ENCODE measurements at regions not wholly inside any gene's neighbourhood (a gene's known extent, or its start where the extent isn't known, plus 50 kb on each side); places are given as distances from the start of the nearest gene placed in this dataset.
"Not testable (repeated sequence)": the region's sequence is repeated elsewhere in the genome, so short reads cannot be mapped to it uniquely, and the experiment has no call there.

DNA sequence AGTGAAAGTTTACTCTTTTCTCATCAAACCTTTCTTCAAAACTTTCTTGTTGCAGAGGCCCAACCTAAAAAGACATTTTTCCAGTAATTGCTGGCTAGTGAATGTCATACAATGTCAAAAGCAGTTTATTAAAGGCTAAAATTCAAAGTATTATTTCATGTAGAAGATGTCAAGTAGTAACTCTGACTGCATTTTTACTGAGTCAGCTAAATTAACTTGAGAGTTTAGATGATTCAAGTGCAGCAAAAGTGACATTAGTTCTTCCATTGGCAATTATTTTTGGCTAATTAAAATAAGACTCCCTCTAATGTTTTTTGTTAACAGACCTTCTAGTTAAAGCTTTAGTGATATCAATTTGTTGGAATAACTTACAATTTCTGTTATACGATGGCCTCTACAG is 1438.5 kb downstream of the GRIK2 start:
- Histone ChIP-seq H3K36me3 (no peaks in the 10 kb centered on the region), H3K9me3 (no peaks in the 10 kb centered on the region), H3K27ac (no peak overlapping the region), H3K27me3 (no peaks in the 10 kb centered on the region), H3K4me3 (no peak overlapping the region), H3K4me1 (no peaks in the 10 kb centered on the region)
- 81 to 88% methylated on average over 1 of the region's 1 CpG for WGBS, 2 donors
- TF ChIP-seq, protein P1, sequence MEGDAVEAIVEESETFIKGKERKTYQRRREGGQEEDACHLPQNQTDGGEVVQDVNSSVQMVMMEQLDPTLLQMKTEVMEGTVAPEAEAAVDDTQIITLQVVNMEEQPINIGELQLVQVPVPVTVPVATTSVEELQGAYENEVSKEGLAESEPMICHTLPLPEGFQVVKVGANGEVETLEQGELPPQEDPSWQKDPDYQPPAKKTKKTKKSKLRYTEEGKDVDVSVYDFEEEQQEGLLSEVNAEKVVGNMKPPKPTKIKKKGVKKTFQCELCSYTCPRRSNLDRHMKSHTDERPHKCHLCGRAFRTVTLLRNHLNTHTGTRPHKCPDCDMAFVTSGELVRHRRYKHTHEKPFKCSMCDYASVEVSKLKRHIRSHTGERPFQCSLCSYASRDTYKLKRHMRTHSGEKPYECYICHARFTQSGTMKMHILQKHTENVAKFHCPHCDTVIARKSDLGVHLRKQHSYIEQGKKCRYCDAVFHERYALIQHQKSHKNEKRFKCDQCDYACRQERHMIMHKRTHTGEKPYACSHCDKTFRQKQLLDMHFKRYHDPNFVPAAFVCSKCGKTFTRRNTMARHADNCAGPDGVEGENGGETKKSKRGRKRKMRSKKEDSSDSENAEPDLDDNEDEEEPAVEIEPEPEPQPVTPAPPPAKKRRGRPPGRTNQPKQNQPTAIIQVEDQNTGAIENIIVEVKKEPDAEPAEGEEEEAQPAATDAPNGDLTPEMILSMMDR (IDR thresholded peaks at IDR 0.05), result no peak
- FAIRE-seq (no peak), ATAC-seq (no peak), DNase-seq (no peak)
- intact Hi-C loops (cut with DNase I), result no loop called here

DNA sequence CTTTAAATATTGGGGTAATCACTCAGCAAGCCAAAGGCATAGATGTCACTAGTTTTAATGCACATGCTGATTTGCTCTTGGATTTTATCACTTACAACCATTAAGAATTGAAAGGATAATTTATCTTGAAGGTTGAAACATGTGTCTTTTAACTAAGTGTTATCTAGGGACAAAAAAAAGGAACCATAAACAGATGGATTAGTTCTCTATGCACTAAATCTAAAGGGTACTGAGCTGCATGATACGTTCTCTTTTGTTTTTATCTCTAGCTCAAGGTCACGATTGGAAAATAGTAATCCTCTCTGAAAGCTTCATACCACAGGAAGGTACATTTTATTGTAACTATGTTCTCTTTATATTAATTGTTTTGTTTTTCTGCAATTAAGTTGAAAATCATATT is 1426.6 kb downstream of the GRIK2 start:
- Histone ChIP-seq H3K4me1 (no peaks in the 10 kb centered on the region), H3K4me3 (no peak overlapping the region), H3K27me3 (no peaks in the 10 kb centered on the region), H3K36me3 (no peaks in the 10 kb centered on the region), H3K9me3 (no peaks in the 10 kb centered on the region), H3K27ac (no peak overlapping the region)
- TF ChIP-seq, protein P1 (IDR thresholded peaks at IDR 0.05), result no peak
- WGBS, 2 donors, result 30 to 36% methylated on average over 2 of the region's 2 CpGs
- FAIRE-seq (no peak), ATAC-seq (no peak), DNase-seq (no peak)
- intact Hi-C loops (cut with DNase I), result no loop called here

DNA sequence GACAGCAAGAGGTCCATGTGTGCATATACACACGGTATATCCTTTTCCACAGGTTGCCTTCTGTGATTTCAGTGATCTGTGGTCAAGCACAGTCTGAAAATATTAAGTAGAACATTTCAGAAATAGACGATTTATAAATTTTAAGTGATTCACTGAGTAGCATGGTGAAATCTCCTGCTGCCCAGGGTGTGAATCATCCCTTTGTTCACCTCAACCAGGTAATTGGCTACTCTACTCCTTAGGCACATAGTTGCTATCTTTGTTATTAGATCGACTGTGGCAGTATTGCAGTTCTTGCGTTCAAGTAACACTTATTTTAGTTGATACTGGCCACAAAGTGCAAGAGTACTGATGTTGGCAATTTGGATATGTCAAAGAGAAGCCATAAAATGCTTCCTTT is 1421.7 kb downstream of the GRIK2 start:
- Histone ChIP-seq H3K4me3 (no peak overlapping the region), H3K27me3 (no peaks in the 10 kb centered on the region), H3K36me3 (no peaks in the 10 kb centered on the region), H3K27ac (no peak overlapping the region), H3K4me1 (no peaks in the 10 kb centered on the region), H3K9me3 (no peaks in the 10 kb centered on the region)
- DNase-seq (no peak), FAIRE-seq (no peak), ATAC-seq (no peak)
- TF ChIP-seq, protein P1 (IDR thresholded peaks at IDR 0.05), result no peak
- intact Hi-C loops (cut with DNase I), result no loop called here
- 55 to 76% methylated on average over 4 of the region's 4 CpGs for WGBS, 2 donors

DNA sequence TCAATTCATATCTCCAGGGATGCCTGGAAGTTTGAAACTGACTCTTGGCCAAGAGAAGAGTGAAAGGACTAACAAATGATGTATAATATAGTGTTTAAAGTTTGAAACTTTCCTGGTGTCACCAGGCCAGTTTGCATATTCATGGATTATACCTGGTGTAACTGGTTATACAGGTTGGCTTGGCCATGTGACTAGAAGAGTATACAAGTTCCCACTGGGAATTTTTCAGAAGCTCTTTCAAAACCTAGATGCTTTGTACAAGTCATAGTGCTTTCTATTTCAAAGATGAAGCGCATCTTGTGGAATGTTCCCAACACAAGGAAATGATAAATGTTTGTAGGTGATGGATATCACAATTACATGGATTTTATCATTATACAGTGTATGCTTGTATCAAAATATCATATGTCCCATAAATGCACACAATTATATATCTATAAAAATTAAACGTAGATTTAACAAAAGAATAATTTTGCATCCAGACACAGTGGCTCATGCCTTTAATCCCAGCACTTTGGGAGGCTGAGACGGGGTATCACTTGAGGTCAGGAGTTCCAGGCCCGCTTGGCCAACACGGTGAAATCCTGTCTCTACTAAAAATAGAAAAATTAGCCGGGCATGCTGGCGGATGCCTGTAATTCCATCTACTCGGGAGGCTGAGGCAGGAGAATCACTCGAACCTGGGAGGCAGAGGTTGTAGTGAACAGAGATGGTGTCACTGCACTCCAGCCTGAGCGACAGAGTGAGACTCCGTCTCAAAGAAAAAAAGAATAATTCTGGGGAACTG is 1420.2 kb downstream of the GRIK2 start:
- H3K36me3 ChIP-seq, result no peaks in the 10 kb centered on the region
- no peak for FAIRE-seq
- no peak for DNase-seq
- TF ChIP-seq, protein P1 (IDR thresholded peaks at IDR 0.05), result no peak
- no peak for ATAC-seq
- 74 to 84% methylated on average over 11 of the region's 11 CpGs for WGBS, 2 donors
- H3K4me3 ChIP-seq, result no peak overlapping the region
- H3K27ac ChIP-seq, result no peak overlapping the region
- no peaks in the 10 kb centered on the region for H3K27me3 ChIP-seq
- no peaks in the 10 kb centered on the region for H3K9me3 ChIP-seq
- no peaks in the 10 kb centered on the region for H3K4me1 ChIP-seq
- intact Hi-C loops (cut with DNase I), result no loop called here

DNA sequence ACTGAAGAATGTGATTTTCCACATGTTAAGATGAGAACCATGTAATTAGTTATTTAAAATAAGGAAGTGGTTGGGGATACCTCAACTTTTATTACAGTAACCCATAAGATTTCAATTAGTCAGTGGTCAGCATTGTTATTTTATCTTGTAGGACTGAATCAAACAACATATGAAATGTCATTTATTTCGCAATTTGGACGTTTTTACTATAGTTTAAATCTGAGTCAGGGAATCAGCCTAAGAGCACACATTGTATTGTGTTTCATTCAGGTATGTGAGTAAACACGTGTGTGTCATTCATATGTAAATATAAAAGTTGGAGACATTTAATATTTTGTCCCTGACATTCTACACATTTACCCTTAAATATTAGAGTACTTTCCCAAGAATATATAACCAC is 1418.7 kb downstream of the GRIK2 start:
- no peak for DNase-seq
- no peak for FAIRE-seq
- TF ChIP-seq, protein P1 (IDR thresholded peaks at IDR 0.05), result no peak
- intact Hi-C loops (cut with DNase I), result no loop called here
- no peak overlapping the region for H3K4me3 ChIP-seq
- no peak for ATAC-seq
- H3K27me3 ChIP-seq, result no peaks in the 10 kb centered on the region
- WGBS, 2 donors, result 36 to 51% methylated on average over 3 of the region's 3 CpGs
- H3K9me3 ChIP-seq, result no peaks in the 10 kb centered on the region
- no peaks in the 10 kb centered on the region for H3K36me3 ChIP-seq
- H3K27ac ChIP-seq, result no peak overlapping the region
- H3K4me1 ChIP-seq, result no peaks in the 10 kb centered on the region

DNA sequence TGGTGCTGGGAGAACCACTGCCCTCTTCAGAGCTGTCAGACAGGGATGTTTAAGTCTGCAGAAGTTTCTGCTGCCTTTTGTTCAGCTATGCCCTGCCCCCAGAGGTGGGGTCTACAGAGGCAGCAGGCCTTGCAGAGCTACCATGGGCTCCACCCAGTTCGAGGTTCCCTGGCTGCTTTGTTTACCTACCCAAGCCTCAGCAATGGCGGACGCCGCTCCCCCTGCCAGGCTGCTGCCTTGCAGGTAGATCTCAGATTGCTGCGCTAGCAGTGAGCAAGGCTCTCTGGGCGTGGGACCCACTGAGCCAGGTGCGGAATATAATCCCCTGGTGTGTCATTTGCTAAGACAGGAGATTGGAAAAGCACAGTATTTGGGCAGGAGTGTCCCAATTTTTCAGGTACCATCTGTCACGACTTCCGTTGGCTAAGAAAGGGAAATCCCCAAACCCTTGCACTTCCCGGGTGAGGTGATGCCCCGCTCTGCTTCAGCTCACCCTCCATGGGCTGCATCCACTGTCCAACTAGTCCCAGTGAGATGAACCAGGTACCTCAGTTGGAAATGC is 1415.5 kb downstream of the GRIK2 start:
- FAIRE-seq; H3K36me3 ChIP-seq; H3K9me3 ChIP-seq; H3K4me1 ChIP-seq; H3K27me3 ChIP-seq; H3K4me3 ChIP-seq; intact Hi-C loops (cut with DNase I); ATAC-seq; H3K27ac ChIP-seq: not testable (repeated sequence)
- 71 to 81% methylated on average over 11 of the region's 11 CpGs for WGBS, 2 donors
- peak in 1 of 6 donors; percentile 35 for DNase-seq

Data from pancreas (tissue), 10 donors.